Body of pancreas (tissue), 4 donors: ENCODE measurements at regions not wholly inside any gene's neighbourhood (a gene's known extent, or its start where the extent isn't known, plus 50 kb on each side); places are given as distances from the start of the nearest gene placed in this dataset.
"Not testable (repeated sequence)": the region's sequence is repeated elsewhere in the genome, so short reads cannot be mapped to it uniquely, and the experiment has no call there.

Experiments used
- ATAC-seq: fragments of 150-250 bp; one replicate; pipeline ENCODE4 v1.9.1; 2016
- DNase-seq, 4 donors: peaks; one replicate each; pipeline ENCODE4 v3.0.0-alpha.2; 2019
- H3K27ac ChIP-seq, 4 donors: fragments of 200-600 bp; sonication (generic); 1 replicate in 3 of 4; 2 replicates in 1 of 4; pipeline versions ENCODE4 v1.5.1 to v1.6.1; 2016 to 2019; ENCODE audit warnings: mild to moderate bottlenecking in 1 of 4, mixed read lengths in 1 of 4, moderate library complexity in 1 of 4
- H3K27me3 ChIP-seq, 2 donors: fragments of 200-600 bp; sonication (generic); one replicate each; pipeline ENCODE4 v1.6.0; 2016; ENCODE audit warnings: mild to moderate bottlenecking in 1 of 2
- H3K36me3 ChIP-seq, 2 donors: fragments of 200-600 bp; sonication (generic); replicated peaks in 1 of 2; 2 replicates each; pipeline ENCODE4 v1.5.1; 2016; ENCODE audit warnings: low read depth in 2 of 2; ENCODE audit not compliant: insufficient read depth in 1 of 2
- H3K4me1 ChIP-seq: fragments of 200-600 bp; sonication (generic); one replicate; pipeline ENCODE4 v1.6.0; 2016
- H3K4me3 ChIP-seq, 2 donors: fragments of 200-600 bp; sonication (generic); 1 replicate in 1 of 2; 2 replicates in 1 of 2; pipeline ENCODE4 v1.5.1; 2016 to 2019
- H3K9me3 ChIP-seq, 3 donors: fragments of 200-600 bp; sonication (generic); 1 replicate in 2 of 3; 2 replicates in 1 of 3; pipeline ENCODE4 v1.5.1; 2016
- CTCF ChIP-seq, 7 experiments: fragments of 450-650 bp in 4 of 7; fragments of 200-600 bp in 3 of 7; sonication (generic) in 3 of 7; IDR thresholded peaks; one replicate each; pipeline ENCODE4 v1.5.1; 2016 to 2019; ENCODE audit warnings: antibody characterized with exemption in 7 of 7
- POLR2A ChIP-seq, 3 donors: fragments of 450-650 bp; IDR thresholded peaks; one replicate each; pipeline ENCODE4 v1.6.1; 2016; ENCODE audit warnings: antibody characterized with exemption in 3 of 3, mild to moderate bottlenecking in 2 of 3
- WGBS, 2 donors: methylation state at CpG; one replicate each; pipeline ENCODE4 v1.1.5; 2017; 5-methylcytosine and 5-hydroxymethylcytosine counted together
- intact Hi-C: fragments of 100-400 bp; cut with DNase I; formaldehyde crosslinking; loops from one replicate; pipeline ENCODE4 v1.15.1; 2023

GRCh38 chr3:193039058-193039457 is 121.4 kb upstream of the MB21D2 start:
- Histone ChIP-seq H3K27ac (no peak overlapping the region), H3K27me3 (no peaks in the 10 kb centered on the region), H3K4me3 (no peak overlapping the region), H3K9me3 (no peaks in the 10 kb centered on the region), H3K4me1 (no peaks in the 10 kb centered on the region), H3K36me3 (no peaks in the 10 kb centered on the region)
- no peak for DNase-seq
- WGBS, 2 donors, result 73 to 80% methylated on average over 3 of the region's 3 CpGs
- TF ChIP-seq CTCF (IDR thresholded peaks at IDR 0.05) (no peak), POLR2A (IDR thresholded peaks at IDR 0.05) (no peak)
- intact Hi-C loops, result loop anchor here (5.0 kb wide), 1 partner anchor 222 kb away; no protein-coding TSS in a partner anchor
- ATAC-seq, result no peak

GRCh38 chr3:193040836-193041672 is 123.4 kb upstream of the MB21D2 start:
- no peak for ATAC-seq
- intact Hi-C loops, result no loop called here
- Histone ChIP-seq H3K4me1 (no peaks in the 10 kb centered on the region), H3K36me3 (no peaks in the 10 kb centered on the region), H3K27me3 (no peaks in the 10 kb centered on the region), H3K4me3 (no peak overlapping the region), H3K27ac (no peak overlapping the region), H3K9me3 (no peaks in the 10 kb centered on the region)
- WGBS, 2 donors, result 30 to 39% methylated on average over 2 of the region's 2 CpGs
- DNase-seq, result peak in 1 of 4 donors; percentile 5
- TF ChIP-seq POLR2A (IDR thresholded peaks at IDR 0.05) (no peak), CTCF (IDR thresholded peaks at IDR 0.05) (peak; percentile 9 to 88 (median 58))

- ATAC-seq, result no peak
- DNase-seq, result no peak
- Histone ChIP-seq H3K9me3 (no peaks in the 10 kb centered on the region), H3K27ac (no peak overlapping the region), H3K4me3 (no peak overlapping the region), H3K36me3 (no peaks in the 10 kb centered on the region), H3K4me1 (no peaks in the 10 kb centered on the region), H3K27me3 (no peaks in the 10 kb centered on the region)
- intact Hi-C loops, result no loop called here
- 22 to 40% methylated on average over 5 of the region's 5 CpGs for WGBS, 2 donors
- TF ChIP-seq POLR2A (IDR thresholded peaks at IDR 0.05) (no peak), CTCF (IDR thresholded peaks at IDR 0.05) (no peak)
These were observed 128.7 kb upstream of the MB21D2 start for GRCh38 chr3:193046371-193046770.

GRCh38 chr3:193047461-193047860 is 129.8 kb upstream of the MB21D2 start:
- DNase-seq, H3K9me3 ChIP-seq, H3K27me3 ChIP-seq, H3K4me1 ChIP-seq, intact Hi-C loops, H3K36me3 ChIP-seq, H3K27ac ChIP-seq, ATAC-seq, H3K4me3 ChIP-seq: not testable (repeated sequence)
- WGBS, 2 donors, result 0 to 45% methylated on average over 1 of the region's 1 CpG

GRCh38 chr3:193048127-193048526 is 130.5 kb upstream of the MB21D2 start:
- WGBS, 2 donors, result 53 to 75% methylated on average over 1 of the region's 1 CpG
- H3K4me1 ChIP-seq, result no peaks in the 10 kb centered on the region
- no peaks in the 10 kb centered on the region for H3K27me3 ChIP-seq
- no peaks in the 10 kb centered on the region for H3K36me3 ChIP-seq
- intact Hi-C loops, result no loop called here
- TF ChIP-seq CTCF (IDR thresholded peaks at IDR 0.05), result no peak
- TF ChIP-seq POLR2A (IDR thresholded peaks at IDR 0.05), result no peak
- H3K27ac ChIP-seq, result no peak overlapping the region
- H3K9me3 ChIP-seq, result no peaks in the 10 kb centered on the region
- H3K4me3 ChIP-seq, result no peak overlapping the region
- no peak for DNase-seq
- no peak for ATAC-seq
